K562 (cell line): ENCODE measurements at regions not wholly inside any gene's neighbourhood (a gene's known extent, or its start where the extent isn't known, plus 50 kb on each side); places are given as distances from the start of the nearest gene placed in this dataset.

Experiments
- KLF1 ChIP-seq: fragments of 450-650 bp; IDR thresholded peaks from 2 replicates; pipeline ENCODE4 v1.6.1; 2016; ENCODE audit warnings: missing genetic modification characterization, missing compliant biosample characterization
- POLR2A ChIP-seq: fragments of 450-650 bp; conservative IDR thresholded peaks from 2 replicates; pipeline ENCODE4 v1.6.1; 2016
- TF ChIP-seq, protein P1 (sequence below): fragments of 150-350 bp; conservative IDR thresholded peaks from 2 replicates; pipeline ENCODE4 v1.6.1; 2014; ENCODE audit warnings: low read length
- TF ChIP-seq, protein P2 (sequence below): sonication (generic); formaldehyde crosslinking; IDR thresholded peaks from 2 replicates; pipeline ENCODE4 v1.8.0; 2023; ENCODE audit warnings: missing genetic modification reagents, mild to moderate bottlenecking, borderline replicate concordance

DNA sequence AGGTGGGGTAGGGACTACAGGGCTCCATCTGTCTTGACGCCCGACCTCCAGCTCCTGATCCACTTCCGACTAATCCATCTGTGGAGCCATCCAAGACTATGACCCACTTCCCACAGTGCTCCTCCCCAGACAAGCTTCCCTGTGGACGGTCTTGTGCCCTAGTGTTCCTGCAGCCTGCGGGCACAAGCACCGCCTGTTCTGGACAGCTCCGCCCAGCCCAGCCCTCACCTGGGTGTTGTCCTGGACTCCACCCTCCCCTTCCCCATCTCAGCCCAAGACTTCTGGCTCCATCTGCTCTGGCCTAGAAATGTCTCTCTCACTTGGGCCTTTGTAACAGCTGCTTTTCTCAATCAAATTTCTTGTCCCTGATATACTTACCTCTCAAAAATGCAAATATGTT is 102.0 kb downstream of the MAFB start (continued):
- TF ChIP-seq, protein P1, sequence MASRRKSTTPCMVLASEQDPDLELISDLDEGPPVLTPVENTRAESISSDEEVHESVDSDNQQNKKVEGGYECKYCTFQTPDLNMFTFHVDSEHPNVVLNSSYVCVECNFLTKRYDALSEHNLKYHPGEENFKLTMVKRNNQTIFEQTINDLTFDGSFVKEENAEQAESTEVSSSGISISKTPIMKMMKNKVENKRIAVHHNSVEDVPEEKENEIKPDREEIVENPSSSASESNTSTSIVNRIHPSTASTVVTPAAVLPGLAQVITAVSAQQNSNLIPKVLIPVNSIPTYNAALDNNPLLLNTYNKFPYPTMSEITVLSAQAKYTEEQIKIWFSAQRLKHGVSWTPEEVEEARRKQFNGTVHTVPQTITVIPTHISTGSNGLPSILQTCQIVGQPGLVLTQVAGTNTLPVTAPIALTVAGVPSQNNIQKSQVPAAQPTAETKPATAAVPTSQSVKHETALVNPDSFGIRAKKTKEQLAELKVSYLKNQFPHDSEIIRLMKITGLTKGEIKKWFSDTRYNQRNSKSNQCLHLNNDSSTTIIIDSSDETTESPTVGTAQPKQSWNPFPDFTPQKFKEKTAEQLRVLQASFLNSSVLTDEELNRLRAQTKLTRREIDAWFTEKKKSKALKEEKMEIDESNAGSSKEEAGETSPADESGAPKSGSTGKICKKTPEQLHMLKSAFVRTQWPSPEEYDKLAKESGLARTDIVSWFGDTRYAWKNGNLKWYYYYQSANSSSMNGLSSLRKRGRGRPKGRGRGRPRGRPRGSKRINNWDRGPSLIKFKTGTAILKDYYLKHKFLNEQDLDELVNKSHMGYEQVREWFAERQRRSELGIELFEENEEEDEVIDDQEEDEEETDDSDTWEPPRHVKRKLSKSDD, result no peak
- TF ChIP-seq KLF1 (tag), result no peak
- TF ChIP-seq POLR2A, result no peak
- TF ChIP-seq, protein P2, sequence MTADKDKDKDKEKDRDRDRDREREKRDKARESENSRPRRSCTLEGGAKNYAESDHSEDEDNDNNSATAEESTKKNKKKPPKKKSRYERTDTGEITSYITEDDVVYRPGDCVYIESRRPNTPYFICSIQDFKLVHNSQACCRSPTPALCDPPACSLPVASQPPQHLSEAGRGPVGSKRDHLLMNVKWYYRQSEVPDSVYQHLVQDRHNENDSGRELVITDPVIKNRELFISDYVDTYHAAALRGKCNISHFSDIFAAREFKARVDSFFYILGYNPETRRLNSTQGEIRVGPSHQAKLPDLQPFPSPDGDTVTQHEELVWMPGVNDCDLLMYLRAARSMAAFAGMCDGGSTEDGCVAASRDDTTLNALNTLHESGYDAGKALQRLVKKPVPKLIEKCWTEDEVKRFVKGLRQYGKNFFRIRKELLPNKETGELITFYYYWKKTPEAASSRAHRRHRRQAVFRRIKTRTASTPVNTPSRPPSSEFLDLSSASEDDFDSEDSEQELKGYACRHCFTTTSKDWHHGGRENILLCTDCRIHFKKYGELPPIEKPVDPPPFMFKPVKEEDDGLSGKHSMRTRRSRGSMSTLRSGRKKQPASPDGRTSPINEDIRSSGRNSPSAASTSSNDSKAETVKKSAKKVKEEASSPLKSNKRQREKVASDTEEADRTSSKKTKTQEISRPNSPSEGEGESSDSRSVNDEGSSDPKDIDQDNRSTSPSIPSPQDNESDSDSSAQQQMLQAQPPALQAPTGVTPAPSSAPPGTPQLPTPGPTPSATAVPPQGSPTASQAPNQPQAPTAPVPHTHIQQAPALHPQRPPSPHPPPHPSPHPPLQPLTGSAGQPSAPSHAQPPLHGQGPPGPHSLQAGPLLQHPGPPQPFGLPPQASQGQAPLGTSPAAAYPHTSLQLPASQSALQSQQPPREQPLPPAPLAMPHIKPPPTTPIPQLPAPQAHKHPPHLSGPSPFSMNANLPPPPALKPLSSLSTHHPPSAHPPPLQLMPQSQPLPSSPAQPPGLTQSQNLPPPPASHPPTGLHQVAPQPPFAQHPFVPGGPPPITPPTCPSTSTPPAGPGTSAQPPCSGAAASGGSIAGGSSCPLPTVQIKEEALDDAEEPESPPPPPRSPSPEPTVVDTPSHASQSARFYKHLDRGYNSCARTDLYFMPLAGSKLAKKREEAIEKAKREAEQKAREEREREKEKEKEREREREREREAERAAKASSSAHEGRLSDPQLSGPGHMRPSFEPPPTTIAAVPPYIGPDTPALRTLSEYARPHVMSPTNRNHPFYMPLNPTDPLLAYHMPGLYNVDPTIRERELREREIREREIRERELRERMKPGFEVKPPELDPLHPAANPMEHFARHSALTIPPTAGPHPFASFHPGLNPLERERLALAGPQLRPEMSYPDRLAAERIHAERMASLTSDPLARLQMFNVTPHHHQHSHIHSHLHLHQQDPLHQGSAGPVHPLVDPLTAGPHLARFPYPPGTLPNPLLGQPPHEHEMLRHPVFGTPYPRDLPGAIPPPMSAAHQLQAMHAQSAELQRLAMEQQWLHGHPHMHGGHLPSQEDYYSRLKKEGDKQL, result no peak
- TF ChIP-seq, all 486 proteins: peak for 0
